ENCODE measurements at regions not wholly inside any gene's neighbourhood (a gene's known extent, or its start where the extent isn't known, plus 50 kb on each side); places are given as distances from the start of the nearest gene placed in this dataset.
A peak's percentile ranks its signal among the peaks of the same experiment; 100 is the strongest.

DNA sequence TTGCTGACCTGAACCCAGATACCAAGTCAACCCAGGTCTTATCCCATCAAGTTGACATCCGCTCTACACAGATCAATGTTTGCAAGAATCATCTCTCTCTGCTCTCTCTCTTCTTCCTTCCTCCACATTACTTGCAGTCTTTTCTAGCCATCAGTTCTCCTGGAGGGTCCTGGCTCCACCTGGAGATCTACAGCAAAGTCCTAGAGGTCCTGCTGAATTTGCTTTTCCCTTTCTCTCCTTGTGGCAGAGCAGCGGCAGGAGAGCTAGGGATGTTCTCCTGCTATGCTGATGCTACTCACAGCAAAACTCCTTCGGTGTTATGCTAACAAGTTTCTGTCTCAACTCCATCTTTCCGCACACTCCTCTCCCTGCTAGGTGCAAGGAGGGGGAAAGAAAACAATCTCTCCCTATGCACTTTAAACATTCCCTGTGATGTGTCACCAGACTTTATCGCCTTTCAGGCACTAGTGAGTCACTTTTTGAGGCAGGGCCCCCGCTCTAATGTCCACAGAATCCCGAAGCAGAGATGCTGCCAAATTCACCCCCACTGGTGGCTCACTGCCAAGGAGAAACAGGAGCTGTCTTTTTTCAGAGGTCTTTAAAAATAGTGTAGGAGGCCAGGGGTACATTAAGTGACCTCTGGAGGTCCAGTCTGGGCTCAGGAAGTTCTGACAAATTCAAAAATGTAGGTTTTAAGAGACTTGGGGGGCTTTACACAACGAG lies 62.6 kb downstream of the FAM50B start:
- TF ChIP-seq POLR2A (IDR thresholded peaks at IDR 0.05): peak in 1 of 2 donors; percentile 24
- TF ChIP-seq, protein P1, sequence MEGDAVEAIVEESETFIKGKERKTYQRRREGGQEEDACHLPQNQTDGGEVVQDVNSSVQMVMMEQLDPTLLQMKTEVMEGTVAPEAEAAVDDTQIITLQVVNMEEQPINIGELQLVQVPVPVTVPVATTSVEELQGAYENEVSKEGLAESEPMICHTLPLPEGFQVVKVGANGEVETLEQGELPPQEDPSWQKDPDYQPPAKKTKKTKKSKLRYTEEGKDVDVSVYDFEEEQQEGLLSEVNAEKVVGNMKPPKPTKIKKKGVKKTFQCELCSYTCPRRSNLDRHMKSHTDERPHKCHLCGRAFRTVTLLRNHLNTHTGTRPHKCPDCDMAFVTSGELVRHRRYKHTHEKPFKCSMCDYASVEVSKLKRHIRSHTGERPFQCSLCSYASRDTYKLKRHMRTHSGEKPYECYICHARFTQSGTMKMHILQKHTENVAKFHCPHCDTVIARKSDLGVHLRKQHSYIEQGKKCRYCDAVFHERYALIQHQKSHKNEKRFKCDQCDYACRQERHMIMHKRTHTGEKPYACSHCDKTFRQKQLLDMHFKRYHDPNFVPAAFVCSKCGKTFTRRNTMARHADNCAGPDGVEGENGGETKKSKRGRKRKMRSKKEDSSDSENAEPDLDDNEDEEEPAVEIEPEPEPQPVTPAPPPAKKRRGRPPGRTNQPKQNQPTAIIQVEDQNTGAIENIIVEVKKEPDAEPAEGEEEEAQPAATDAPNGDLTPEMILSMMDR (IDR thresholded peaks at IDR 0.05 in 4 of 5, conservative IDR thresholded peaks at IDR 0.05 in 1 of 5): no peak
